ENCODE measurements at regions not wholly inside any gene's neighbourhood (a gene's known extent, or its start where the extent isn't known, plus 50 kb on each side); places are given as distances from the start of the nearest gene placed in this dataset.
"Not testable (repeated sequence)": the region's sequence is repeated elsewhere in the genome, so short reads cannot be mapped to it uniquely, and the experiment has no call there.

DNA sequence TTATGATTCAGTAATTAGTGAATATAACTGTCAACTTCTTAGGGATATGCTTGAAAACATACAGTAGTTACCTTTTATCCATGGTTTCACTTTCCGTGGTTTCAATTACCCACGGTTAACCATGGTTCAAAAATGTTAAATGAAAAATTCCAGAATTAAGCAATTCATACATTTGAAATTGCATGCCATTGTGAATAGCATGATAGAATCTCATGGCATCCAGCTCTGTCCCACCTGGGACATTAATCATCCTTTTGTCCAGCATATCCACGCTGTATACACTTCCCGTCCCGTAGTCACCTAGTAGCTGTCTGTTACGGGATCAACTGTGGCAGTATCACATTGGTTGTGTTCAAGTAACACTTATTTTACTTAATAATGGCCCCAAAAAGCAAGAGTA, 781.7 kb upstream of the CITED2 start:
- DNase-seq (ENCODE audit: low read depth, low spot score) = no peak

DNA sequence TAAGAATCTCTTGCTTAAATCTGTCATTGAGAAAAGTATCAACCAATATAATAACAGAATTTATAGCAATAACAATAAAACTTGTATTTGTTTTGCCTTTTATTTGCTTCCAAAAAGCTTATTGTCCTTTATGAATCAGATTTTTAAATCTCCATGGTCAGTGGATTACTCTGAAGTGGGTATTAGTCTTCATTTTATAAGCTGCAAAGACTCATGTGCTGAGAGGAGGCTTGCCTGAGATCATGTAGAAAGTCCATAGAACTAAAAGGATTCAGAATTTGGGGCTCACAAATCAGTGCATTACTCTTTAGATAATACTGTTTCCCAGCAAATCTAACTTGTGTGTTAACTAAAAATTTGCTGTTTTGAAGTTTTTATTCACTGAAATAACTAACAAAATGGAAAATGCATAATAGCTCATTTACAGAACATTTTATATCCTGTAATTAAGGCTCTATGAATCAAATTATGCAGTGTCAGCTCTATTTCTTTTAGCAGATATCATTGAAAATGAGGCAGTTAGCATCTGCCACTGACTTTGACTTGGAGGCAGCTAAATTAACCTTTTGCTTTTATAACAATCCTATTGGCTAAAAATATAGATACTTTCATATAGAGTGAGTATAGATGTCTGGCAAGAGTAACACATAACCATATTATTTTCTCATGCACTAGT, 781.1 kb upstream of the CITED2 start:
- DNase-seq (ENCODE audit: low read depth, low spot score) = no peak

DNA sequence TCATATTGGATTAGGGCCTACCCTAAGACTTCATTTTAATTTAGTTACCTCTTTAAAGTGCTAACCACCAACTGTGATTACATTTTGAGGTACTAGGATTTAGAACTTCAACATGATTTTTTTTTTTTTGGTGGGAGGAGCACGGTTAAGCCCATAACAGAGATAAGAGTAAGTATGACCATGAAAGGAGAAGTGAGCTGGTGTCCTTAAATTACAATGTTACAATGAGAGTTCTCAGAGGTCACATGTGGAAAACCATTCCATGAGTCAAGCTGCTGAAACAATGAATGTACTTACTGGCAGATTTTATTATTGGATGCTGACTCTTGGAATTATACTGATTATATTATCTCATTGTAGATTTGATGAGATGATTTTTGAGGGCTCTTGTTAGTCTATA, 779.3 kb upstream of the CITED2 start:
- DNase-seq (ENCODE audit: low read depth, low spot score) = no peak

DNA sequence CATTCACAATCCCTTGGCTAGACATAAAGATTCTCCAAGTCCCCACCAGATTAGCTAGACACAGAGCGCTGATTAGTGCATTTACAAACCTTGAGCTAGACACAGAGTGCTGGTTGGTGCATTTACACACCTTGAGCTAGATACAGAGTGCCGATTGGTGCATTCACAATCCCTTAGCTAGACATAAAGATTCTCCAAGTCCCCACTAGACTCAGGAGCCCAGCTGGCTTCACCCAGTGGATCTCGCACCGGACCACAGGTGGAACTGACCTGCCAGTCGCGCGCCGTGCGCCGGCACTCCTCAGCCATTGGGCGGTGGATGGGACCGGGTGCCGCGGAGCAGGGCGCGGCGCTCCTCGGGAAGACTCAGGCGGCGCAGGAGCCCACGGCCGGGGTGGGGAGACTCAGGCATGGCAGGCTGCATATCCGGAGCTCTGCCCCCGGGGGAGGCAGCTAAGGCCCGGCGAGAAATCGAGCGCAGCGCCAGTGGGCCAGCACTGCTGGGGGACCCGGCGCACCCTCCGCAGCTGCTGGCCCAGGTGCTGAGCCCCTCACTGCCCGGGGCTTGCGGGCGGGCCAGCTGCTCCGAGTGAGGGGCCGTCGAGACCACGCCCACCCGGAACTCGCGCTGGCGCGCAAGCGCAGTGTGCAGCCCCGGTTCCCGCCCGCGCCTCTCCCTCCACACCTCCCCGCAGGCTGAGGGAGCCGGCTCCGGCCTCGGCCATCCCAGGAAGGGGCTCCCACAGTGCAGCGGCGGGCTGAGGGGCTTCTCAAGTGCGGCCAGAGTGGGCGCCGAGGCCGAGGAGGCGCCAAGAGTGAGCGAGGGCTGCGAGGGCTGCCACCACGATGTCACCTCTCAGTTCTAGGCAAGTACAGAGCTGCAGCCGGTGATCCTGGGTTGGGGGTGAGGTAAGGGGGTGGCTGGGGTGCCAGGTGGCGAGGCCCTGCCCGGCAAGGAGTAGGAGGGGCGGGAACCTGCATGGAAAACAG, 773.7 kb upstream of the CITED2 start:
- DNase-seq (ENCODE audit: low read depth, low spot score) = not testable (repeated sequence)

DNA sequence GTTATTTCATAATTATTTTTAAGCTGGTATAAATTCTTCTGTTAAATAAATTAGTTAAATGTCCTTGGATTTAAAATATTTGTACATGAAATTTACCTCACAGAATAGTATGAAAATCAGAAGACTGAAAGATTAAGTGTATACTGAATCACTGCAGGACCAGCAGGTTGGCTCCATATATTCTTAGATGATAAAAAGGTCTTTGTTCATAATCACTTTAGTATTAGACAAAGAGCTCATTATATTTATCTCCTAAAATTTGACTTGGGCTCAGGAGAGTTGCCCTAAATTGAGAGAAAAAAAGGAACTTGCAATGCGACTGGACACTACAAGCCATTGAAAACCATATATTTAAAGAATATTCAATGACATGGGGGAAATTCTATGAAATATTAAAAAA, 766.4 kb upstream of the CITED2 start:
- no peak for DNase-seq (ENCODE audit: low read depth, low spot score)

DNA sequence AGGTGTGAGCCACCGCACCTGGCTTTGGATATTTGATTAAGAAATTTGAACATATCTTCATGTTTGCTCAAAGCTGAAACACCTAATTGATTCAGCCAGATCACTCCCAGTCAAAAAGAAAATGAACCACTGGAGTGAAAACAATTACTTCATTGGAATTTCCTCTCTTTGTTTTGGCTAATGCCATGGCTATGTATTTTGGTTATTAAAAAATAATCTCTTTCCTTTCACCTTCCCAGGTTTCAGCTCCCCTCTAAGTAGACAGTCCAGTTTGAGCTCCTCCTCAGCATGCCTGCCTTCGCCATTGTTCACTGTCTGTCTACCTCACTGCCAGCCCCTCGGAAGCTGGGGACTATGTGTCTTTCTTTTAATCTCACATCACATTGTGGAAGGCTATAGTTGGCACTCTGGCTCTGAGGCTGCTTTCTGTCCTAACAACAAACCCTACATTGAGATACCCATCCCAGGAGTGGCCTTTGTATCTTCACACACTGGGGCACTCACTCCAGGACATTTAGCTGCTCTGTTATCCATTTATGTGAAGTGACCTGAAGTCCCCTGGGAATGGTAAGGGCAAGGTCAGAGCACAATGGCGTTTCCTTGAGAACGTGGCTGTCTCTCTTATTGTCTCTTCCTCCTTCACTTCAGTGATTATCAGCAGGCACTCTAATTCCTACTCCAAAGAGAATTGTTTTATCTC, 764.0 kb upstream of the CITED2 start:
- peak; percentile 26 for DNase-seq (ENCODE audit: low read depth, low spot score)

DNA sequence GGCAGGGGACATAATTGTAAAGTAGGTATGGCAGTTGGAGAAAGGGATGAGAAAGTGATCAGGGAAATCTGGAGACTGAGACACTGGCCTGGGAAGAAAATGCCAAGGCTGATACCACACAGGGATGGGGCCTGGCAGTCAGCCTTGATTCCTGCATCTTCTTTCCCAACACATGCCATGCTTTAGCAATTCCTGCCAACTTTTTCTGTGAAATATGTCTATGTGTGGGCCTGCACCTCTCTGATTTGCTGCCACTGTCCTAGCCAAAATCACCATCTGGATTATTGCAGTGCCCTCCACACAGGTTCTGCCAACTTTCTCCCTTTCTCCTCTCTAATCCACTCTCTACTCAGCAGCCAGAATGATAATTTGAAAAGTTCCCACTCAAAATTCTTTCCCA, 759.8 kb upstream of the CITED2 start:
- no peak for DNase-seq (ENCODE audit: low read depth, low spot score)

DNA sequence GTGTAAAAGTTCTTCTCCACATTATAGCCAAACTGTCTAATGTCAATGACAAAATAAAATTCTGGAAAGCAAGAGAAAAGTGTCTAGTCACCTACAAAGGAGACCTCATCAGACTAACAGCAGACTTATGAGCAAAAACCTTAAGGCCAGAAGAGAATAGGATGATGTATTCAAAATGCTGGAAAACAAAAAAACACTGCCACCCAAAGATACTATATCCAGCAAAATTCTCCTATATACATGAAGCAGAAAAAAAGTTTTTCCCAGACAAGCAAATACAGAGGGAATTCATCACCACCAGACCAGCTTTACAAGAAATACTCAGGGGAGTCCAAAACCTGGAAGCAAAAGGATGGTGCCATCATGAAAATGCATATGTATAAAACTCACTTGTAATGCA, 755.6 kb upstream of the CITED2 start:
- no peak for DNase-seq (ENCODE audit: low read depth, low spot score)

DNA sequence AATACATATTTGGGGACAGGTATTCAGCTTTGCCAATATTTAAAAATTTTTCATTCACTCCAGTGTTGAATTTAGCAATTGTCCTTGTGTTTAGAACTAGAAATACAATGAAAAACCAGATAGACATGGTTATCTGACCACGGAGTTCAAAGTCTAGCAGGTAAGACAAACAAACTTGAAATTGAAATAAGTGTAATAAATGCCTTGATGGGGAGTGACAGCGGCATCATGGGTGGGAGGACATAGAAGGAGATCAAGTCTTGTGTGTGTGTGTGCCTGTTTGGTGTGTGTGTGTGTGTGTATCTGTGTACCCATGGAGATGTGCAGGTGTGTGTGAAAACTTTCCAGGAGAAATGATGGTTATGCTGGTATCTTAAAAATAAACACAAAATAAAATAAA, 750.0 kb upstream of the CITED2 start:
- no peak for DNase-seq (ENCODE audit: low read depth, low spot score)

DNA sequence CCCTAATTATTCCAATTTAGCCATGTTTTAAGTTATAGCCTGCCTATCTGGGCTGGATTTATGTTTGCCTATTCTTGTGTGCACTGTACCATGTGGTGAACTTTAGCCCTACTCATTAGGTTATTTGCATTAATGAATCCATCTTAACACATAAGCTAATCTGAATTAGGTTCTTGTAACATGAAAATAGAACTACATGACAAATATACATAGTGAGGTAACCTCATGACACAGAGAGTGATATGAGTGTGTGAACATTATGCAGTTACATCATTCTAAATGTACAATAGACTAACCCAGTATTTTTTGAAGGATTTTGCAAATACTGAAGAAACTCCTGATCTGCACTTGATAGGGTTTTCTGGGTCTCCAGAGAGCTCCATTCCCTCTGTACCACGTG, 733.7 kb upstream of the CITED2 start:
- no peak for DNase-seq (ENCODE audit: low read depth, low spot score)

DNA sequence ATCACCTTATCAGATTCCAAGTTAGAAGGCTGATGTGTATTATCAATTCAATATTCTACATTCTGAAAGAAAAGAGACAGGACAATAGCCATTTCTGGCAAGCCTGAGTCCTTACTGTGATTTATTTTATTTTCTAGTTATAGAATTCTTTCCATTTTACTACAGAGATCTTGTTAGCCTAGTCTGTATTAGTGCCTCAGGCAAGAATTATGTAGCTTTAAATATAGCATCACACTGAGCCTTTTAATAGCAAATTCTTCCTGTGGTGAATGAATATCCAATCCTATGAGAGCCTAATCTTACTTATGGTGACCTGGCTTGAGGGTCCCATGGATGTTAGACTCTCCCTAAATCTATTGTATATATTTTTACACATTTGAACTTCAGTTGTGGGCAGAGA, 732.8 kb upstream of the CITED2 start:
- no peak for DNase-seq (ENCODE audit: low read depth, low spot score)

DNA sequence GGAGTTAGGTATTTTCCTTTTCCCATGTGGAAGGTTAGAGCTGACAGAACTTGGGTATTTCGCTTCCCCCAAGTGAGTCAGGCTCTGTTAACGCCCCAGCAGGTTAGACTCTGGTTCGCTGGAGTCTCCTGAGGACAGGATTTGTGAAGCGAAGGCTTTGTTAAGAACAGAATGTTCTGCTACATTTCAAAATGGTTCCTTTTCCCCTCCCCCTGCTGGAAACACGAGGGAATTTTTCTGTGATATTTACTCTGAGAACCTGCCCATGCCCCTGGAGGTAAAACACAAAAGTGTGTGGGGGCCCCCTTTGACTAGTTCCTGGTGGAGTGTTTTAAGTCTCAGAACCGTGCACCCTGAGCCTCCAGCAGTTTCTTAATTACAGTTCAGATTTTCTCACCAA, 731.4 kb upstream of the CITED2 start:
- DNase-seq (ENCODE audit: low read depth, low spot score) = no peak

DNA sequence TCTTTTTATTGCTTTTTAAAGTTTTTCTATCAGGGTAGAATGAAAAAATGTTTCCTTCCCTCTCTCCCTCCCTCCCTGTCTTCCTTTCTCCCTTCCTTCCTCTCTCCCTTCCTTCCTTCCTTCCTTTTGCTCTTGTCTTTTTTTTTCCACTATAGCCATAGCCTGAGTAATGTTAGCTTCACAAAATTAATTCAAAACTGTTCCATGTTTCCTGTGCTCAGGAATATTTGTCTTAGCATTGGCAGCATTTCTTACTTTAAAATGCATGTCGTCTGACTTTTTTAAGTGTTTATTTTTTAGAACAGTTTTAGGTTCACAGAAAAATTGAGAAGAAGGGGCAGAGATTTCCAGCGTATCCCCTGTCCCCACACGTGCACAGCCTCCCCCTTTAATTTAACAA, 730.8 kb upstream of the CITED2 start:
- no peak for DNase-seq (ENCODE audit: low read depth, low spot score)

DNA sequence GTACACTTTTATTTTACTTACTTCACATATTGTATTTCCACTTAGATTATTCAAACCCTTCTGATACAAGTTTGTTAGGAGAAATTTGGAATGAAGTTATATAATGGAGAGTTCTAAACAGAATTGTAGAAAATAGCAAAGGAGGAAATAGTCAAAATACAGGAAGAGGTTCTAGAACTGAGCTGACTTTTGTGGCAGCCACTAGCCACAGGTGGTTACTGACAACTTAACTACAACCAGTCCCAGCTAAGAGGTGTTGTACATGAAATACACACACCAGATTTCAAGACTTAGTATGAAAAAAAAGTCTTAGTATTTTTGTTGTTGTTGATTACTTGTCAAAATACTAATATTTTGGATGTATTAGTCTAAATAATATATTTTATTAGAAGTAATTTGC, 727.4 kb upstream of the CITED2 start:
- DNase-seq (ENCODE audit: low read depth, low spot score) = no peak

DNA sequence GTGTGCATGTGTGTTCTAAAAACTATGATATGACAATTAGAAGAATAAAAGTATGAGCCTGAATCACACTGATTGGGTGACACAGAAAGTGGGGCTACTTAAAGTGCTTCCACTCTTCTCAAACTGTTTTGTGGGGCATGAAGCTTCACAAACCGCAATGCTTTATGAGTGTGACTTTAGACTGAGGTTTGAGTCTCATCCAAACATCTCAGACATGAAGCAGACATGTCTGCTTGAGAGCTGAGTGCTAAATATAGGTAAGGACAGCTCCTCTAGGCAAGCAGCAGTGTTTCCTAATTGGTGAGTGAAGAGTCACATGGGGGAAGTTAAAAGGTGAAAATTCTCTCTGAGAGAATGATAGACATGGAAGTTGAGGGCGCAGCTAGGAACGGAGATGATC, 726.9 kb upstream of the CITED2 start:
- no peak for DNase-seq (ENCODE audit: low read depth, low spot score)

DNA sequence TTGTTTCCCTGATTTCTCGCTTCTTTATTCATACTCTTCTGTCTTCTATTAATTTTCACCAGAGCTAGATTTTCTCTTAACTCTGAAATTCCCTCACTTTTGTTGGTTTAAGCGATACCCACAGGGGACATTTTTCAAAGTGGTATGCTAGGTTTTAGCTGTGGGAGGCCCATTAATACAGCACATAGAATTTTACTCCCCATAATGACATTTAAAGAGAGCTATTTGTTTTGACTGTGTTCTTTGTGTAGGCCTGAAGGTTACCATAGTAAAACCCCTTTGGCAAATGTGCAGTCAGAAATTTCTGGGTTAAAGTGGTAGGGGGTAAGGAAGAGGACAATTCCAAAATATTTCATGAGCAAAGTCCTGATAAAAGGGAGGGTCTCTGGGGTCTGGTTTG, 721.1 kb upstream of the CITED2 start:
- DNase-seq (ENCODE audit: low read depth, low spot score) = no peak

DNA sequence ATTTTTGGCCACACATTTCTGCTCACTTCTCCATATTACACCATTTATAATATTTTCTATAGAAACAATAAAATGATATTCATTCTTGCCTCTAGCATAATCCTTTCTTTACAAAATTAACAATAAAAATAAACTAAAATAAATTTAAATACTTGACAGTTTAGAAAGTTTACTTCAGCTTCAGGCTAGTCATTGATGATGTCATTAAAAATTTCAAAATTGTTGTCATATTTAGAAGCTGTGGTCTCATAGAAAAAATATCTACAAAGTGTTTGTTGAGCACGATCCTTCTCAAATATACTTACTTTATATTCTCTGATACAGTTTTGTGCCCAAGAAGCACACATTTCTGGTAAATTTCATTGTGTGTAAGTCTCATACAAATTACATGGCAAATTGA, 717.4 kb upstream of the CITED2 start:
- DNase-seq (ENCODE audit: low read depth, low spot score) = no peak

DNA sequence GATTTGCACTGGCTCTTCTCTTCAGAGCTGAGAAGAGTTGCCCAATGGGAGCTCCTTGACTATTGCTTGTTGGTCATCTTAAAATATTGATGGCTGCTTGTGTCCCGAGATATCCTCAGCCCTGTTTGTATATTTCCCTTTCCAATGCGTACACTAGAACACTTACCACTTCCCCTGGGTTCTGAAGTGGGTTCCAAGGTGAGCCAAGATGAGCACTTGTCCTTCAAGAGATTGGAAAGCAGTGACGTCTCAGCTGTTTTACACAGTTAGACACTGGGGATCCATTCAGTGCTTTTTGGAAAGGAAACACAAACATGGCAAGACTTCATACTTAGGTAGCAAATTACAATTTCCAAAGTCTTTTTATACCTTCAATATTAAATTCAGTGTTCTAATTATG, 716.4 kb upstream of the CITED2 start:
- DNase-seq (ENCODE audit: low read depth, low spot score) = no peak

DNA sequence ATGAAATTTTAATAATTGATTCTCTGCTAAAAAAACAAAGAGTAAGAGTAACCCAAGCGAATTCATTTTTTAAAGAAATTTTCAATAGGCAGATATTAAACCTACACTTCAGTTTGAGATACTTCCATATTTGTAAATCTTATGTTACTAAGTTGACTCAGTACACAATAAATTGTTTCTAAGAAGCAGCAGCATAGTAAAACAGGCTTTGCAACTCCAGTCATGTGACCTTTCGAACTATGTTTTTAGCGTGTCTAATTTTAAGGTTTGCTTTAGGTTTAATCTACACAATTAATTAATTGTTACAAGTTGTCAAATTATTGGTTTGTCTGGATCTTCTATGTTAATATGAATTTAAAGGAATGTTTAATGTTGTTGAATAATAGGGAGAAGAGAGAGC, 708.9 kb upstream of the CITED2 start:
- no peak for DNase-seq (ENCODE audit: low read depth, low spot score)

DNA sequence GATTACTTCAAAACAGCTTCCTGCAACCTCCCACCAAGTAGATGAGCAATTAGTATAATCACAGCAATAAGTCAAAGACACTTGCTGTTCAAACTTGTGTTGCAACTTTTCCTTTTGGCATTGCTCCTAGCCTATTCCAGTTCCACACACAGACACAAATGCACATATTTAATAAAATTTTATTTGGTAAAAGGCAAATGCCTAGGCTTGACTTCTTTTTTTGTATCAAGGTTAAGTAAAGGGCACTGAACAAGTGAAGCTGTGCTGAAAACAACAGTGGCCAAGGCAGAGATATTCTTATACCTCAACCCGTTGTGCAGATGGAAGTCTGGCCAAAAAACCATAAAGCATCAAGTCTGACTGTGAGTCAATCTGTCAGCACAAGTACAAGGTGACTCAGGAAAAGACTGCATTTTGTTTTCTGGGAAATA, 708.4 kb upstream of the CITED2 start:
- no peak for DNase-seq (ENCODE audit: low read depth, low spot score)

DNA sequence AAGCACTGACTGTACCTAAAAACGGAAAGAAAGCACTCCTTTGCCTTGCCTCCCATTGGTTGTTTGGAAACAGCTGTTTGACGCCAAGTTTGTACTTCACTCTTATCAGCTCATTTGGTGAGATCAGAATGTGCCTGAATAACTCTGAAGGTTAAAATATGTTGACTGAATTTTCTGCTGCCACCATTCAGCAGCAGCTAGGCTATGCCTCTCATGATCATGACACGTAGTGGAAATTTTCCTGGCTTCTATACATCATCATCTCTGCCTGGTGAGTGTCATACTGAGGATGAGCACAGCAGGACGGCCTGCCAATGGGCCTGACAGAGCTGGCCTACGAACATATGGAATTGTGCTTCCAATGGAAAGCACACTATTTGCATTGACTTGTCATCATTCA, 704.9 kb upstream of the CITED2 start:
- DNase-seq (ENCODE audit: low read depth, low spot score) = no peak

DNA sequence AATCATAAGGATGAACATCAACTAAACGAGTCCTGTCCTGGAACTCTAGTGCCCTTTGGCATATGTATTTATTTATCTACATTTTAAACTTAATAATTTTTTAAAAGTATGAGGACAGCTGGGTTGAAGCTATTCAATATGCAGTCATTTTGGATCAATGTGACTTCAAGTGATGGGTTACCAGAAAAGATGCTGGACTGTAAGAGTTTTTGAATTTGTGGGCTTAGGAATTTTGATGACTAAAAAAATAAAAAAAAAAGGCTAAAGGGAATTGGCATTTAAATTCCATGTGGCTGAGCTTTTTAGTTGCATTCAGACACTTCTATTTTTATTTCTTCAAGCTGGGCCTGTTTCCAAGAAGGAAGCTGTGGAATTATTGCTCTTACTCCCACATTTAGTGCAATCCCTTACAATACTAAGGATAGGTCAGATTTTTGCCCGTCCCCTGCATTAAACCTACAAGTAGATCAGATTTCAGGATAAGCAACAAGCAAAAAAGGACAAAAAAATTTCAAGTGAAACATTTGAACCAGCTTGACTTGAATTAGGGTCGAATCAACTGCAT, 704.2 kb upstream of the CITED2 start:
- DNase-seq (ENCODE audit: low read depth, low spot score) = peak; percentile 22

Data from pulmonary artery endothelial cell (primary cell).